Erythroblast (primary cell): ENCODE measurements at regions not wholly inside any gene's neighbourhood (a gene's known extent, or its start where the extent isn't known, plus 50 kb on each side); places are given as distances from the start of the nearest gene placed in this dataset.

Source experiments
- GATA1 ChIP-seq: IDR thresholded peaks from 2 replicates; pipeline ENCODE4 v1.6.1; 2011; ENCODE audit warnings: low read depth, mild to moderate bottlenecking, control low read depth, low read length, moderate library complexity
- POLR2A ChIP-seq: IDR thresholded peaks from 2 replicates; pipeline ENCODE4 v1.6.1; 2011; ENCODE audit warnings: mild to moderate bottlenecking, low read length

DNA sequence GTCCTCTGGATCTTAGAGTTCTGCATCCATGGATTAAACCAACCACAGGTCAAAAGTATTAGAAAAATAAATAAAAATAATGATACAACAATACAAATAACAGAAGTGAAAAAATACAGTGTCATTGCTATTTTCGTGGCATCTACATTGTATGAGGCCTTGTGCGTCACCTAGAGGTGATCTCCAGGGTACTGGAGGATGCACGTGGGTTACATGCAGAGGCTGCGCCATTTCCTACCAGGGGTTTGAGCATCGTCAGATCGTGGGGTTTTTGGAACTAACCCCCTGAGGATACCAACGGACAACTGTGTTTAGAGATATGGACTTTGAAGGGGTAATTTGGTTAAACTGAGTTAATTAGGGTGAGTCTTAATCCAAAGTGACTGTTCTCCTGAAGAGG is 224.7 kb downstream of the ENGASE start:
- TF ChIP-seq POLR2A (no peak), GATA1 (no peak)
